OCI-LY1 (cell line): ENCODE measurements at regions not wholly inside any gene's neighbourhood (a gene's known extent, or its start where the extent isn't known, plus 50 kb on each side); places are given as distances from the start of the nearest gene placed in this dataset.

Source experiments
- CTCF ChIP-seq: fragments of 200-600 bp; sonication (generic), shearing (Covaris generic); IDR thresholded peaks from 2 replicates; pipeline ENCODE4 v1.5.1; 2017; ENCODE audit warnings: mild to moderate bottlenecking, antibody characterized with exemption, low read length, moderate library complexity, mixed read lengths
- EZH2 ChIP-seq: fragments of 200-600 bp; sonication (generic), shearing (Covaris generic); IDR thresholded peaks from 2 replicates; pipeline ENCODE4 v1.8.0; 2017; ENCODE audit warnings: borderline replicate concordance, mixed run types, mild to moderate bottlenecking, antibody characterized with exemption, low read length, moderate library complexity, mixed read lengths

DNA sequence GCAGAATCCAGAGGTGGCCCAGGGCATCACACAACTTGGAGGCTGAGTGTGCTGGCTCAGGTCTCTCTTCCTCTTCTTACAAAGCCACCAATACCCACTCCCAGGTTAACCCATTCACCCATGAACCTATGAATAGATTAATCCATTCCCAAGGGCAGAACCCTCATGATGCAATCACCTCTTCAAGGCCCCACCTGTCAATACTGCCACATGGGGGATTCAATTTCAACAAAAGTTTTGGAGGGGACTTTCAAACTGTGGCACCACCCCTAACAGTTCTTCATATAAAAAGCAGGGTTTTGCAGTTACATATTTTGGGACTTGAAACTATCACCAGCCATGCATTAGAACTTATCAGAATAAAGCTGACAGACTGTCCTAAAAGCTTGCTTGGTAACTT, 193.6 kb upstream of the RNF32 start:
- TF ChIP-seq CTCF (no peak), EZH2 (no peak)
